Stimulated activated CD8-positive, alpha-beta memory T cell treated with anti-CD3 and anti-CD28 coated beads, Interleukin-7, amount 100 ng/mL, for 48 hours (primary cell): ENCODE measurements at regions not wholly inside any gene's neighbourhood (a gene's known extent, or its start where the extent isn't known, plus 50 kb on each side); places are given as distances from the start of the nearest gene placed in this dataset.

Experiments
- DNase-seq, 2 donors: peaks; one replicate each; pipeline ENCODE4 v3.0.0-alpha.2; 2020; ENCODE audit warnings: low read depth in 1 of 2; ENCODE audit errors: extremely low read depth in 1 of 2

DNA sequence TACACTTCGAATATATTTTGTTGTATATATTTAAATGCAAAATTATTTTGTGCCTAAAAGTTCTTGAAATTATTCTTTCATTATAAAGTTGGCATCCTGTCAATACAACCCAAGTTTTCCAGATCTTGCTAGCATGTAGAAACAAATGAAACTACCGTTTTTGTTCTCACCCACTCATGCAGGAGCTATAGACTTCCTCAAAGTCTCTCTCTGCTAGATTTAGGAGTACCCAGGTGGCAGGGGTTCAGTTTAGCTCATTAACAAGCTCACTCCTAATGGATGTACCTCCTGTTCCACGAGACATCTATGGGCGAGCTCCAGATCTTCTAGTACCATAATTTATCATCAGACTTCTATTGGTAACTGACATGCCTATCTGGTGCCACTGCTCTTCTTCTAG, 390.2 kb upstream of the POU3F1 start:
- no peak for DNase-seq

- DNase-seq, result no peak
Measured at GRCh38 chr1:38436006-38436405, 389.4 kb upstream of the POU3F1 start.

DNA sequence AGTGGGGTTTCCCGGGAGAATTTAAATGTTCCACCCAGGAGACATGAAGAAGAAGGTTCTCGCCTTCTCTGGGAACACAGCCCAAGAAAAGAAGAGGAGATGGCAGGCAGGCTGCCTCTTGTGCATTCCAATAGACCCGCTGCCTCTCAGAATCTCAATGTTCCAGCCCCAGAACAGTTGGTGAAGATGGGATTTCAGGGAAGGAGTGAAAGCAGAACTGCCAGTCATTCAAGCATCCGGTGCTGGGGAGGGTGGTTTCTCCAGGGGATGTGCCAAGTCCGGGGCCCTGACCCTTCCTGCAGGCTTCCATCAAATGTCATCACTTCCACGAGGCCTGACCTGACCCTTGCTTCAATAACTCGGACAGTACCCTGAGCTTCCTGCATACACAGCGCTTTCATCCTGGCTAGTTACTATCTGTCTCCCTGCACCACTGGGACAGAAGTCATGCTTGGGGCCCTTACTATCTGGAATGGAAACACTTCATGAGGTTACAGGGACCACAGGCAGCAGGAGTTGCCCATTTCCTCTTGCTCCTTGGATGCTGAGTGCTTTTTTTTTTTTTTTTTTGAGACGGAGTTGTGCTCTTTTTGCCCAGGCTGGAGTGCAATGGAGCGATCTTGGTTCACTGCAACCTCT, 386.6 kb upstream of the POU3F1 start:
- DNase-seq, result no peak

DNA sequence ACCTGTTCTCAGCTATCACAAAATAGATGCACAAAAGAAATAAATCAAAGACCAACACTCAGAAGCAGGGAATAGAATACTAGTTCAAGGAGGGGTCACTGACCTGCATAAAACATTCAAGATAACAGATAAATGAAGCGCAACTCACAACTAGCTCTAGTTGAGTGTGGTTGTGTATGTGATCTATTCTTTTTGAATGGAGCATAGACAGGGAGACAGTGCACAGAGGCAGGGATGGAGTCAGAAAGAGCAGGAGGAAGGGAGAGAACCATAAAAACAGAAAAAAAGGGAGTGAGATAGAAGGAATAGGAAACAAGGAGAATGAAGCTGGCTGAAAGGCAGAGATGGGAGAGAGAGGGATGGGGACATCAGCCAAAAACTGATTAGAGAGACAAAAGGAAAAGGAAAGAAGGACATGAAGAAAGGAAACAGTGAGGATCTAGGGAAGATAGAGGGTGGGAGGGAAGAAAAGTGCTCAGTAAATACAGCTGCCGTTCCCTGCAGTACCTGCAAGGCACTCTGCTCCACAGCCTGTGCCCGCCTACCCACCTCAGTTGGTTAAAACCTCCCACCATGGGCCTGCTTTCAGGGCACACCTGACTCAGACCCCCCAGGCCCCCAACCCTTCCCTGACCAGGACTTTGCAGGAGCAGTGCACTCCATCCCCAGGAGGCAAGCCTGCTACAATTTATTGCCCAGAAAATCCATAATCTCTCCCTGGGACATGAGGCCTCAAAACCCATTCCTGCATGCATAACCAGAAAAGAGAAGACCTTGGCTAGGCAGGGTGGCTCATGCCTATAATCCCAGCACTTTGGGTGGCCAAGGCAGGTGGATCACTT, 385.2 kb upstream of the POU3F1 start:
- no peak for DNase-seq

DNA sequence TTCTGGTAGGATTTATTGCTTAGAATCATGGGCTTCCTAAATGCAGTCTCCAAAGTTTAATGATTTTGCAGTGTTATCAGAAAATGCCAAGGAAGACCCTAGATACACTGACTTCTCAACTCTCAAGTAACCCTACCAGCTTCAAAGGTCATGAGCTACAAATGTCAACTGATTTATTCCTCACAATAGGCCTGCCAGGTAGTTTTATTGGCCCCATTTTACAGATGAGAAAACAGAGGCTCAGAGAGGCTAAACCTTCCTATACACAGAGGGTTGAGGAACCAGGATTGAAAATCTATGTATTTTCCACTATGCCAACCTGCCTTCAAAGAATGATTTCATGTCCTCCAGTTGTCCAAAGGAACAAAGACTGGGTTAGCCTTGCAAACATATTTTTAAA, 384.4 kb upstream of the POU3F1 start:
- no peak for DNase-seq

DNA sequence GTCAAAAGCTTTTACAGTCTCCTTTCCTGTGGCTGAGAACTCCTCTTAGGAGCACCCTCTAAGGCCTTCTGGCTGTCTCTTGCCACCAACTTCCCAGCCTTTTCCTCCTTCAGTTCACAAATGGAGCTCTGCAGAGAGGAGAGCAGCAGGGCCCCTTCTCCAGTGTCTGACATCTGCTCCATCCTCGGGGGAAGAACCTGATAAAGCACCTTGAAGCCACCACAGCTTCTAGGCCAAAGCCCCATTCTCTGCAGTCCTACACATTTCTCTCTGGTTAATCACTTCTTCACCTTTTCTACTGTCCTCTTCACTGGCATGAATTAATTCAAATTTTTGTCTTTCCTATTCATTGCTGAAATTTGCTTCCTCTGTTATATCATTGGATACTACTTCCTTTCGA, 378.1 kb upstream of the POU3F1 start:
- no peak for DNase-seq

- DNase-seq, result no peak
Measured at GRCh38 chr1:38420666-38421065, 374.1 kb upstream of the POU3F1 start.

DNA sequence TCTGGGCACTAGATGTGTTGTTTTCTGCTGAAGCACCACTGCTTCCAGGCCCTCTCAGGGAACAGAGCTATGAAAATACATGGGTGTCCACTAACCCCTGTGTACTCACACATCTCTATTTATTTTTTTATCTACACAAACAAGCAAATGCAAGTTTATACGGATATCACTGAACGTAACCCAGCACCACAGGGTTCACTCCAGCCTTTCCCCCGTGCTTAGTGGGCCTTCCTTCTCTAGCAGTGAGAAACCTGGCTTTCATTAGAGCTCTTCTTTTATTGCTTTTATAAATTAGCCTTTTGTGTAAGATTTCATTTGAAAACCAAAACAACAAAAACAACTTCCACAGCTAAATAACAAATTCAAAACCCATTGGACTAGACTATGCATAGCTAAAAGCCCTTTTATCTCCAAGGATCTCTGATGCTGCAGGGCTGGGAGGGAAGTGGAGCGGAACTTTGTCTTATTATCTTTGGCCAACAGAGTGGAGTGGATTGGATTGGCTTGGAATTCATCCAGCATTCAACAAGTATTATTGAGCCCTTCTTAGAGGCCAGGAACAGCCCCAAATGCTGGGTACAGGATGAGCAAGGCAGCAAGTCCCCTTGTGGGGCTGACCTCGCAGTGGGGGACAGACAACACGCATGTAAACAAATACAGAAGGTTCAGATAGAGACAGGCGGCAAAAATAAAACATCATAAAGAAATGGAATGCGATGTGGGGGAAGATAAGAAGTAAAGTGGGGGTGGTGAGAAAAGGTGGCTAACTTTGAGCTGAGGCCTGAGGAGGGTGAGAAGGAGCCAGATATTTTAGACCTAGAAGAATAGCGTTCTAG, 371.8 kb upstream of the POU3F1 start:
- DNase-seq, result no peak

DNA sequence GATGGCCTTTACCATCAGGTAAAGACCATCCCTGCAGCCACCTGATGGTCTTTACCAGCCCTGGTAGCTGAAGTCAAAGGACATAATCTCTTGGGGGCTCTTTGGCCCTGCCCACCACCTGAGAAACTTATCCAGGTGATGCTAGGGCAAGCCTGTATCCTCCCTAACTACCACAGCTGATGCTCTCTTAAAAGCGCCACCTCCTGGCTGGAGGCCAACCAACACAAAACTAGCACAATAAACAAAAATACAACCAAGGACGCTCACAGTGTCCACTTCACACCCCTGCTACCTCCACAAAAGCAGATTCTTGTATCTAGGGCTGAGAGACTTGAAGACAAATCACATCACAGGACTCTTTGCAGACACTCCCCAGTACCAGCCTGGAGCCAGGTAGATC, 357.1 kb upstream of the POU3F1 start:
- DNase-seq, result no peak

DNA sequence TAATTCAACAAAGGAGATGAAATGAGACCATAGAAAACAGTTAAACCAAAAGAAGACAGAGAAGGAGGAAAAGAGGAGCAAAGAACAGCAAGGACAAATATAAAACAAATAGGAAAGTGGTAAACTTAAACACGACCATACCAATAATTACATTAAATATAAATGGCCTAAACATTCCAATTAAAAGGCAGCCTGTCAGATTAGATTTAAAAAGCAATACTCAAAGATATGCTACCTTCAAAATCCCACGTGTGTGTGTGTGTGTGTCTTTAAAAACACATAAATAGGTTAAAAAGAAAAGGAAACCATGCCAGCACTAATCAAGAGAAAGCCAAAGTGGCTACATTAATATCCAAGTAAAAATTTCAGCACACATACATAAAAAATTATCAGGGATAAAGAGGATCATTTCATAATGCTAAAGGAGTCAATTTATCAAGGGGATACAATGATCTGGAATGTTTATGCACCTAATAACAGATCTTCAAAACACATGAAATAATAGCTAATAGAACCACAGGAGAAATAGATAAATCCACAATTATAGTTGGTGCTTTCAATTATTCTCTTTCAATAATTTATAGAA, 355.7 kb upstream of the POU3F1 start:
- DNase-seq, result no peak

- DNase-seq, result no peak
Measured at GRCh38 chr1:38396606-38397005, 350.0 kb upstream of the POU3F1 start.

DNA sequence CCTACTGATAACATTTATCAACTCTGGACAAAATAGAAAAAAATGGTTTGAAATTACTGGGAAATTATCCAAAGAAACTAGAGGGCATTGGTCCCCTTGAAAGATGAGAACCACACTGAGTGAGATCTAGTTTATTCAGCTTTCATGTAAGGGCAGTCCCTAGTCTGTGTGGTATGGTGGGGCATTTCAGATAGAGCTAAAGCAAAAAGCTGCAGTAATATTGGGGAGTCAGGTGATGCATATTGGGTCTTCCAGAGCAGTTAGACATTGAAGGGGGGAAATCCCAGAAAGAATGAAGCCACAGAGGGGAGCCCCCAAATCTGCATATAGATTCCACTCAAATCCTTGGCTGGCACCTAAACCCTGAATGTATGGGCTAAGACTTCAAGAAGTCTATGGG, 347.7 kb upstream of the POU3F1 start:
- DNase-seq, result no peak

DNA sequence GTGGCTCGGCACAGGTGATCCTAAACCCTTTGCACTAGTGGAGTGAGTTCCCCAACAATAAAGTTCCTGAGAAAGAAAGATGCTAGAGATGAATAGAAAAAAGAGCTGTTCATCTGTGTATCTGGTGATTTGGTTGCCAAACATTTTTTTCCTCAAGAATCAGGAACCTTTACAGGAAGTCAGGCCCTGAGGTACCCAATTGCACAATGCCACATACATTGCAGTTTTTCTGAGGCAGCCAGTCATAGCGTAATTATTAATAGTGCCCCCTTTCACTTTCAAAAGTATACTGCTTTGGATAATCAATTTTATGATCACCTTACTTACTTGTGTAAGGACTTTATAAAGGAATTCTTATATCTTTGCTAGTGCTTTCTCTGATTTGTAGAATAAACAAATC, 346.3 kb upstream of the POU3F1 start:
- no peak for DNase-seq

GRCh38 chr1:38381256-38381655, 334.7 kb upstream of the POU3F1 start:
- DNase-seq, result no peak

GRCh38 chr1:38376577-38376976, 330.0 kb upstream of the POU3F1 start:
- no peak for DNase-seq

DNA sequence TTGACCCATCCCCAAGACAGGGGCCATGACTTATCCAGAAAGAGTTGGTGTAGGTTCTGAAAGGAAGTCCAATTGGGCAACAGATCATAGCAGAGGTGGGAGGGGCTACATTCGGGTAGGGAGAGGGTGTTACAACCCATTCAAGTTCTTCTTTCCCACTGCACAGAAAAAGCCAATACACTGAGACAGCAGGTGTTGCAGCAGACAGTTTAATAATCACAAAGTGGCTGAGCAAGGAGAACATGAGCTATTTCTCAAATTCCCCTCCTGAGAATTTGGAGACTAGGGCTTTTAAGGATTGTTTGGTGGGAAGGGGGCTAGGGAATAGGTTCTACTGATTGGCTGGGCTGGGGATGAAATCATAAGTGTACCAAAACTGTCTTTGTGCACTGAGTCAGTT, 328.4 kb upstream of the POU3F1 start:
- DNase-seq, result no peak

GRCh38 chr1:38371505-38371844, 324.9 kb upstream of the POU3F1 start:
- DNase-seq, result no peak

- DNase-seq, result no peak
Measured at GRCh38 chr1:38370716-38371504, 324.3 kb upstream of the POU3F1 start.

DNA sequence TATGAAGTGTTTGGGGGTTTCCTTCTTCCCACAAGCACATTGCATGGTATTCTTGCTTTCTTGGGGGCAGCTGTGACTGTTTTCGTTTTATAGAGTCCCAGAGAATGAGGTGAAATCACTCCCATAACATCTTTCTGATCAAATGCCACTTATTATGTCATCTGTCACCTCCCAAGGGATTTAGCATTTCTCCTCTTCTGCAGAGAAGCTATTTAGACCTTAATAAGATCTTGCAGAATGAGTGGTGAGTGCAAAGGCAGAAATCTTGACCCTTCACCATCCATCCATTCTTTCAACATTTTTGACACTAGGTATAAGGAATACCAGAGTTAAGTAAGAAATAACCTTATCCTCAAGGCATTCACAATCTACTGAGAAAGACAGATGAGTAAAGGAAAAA, 318.6 kb upstream of the POU3F1 start:
- no peak for DNase-seq

- DNase-seq, result no peak
Measured at GRCh38 chr1:38361566-38361965, 315.0 kb upstream of the POU3F1 start.

- no peak for DNase-seq
Measured at GRCh38 chr1:38360807-38361206, 314.2 kb upstream of the POU3F1 start.
